ENCODE measurements at regions not wholly inside any gene's neighbourhood (a gene's known extent, or its start where the extent isn't known, plus 50 kb on each side); places are given as distances from the start of the nearest gene placed in this dataset.

GRCh38 chr4:84022564-84022963 lies 476.5 kb downstream of the NKX6-1 start:
- Histone ChIP-seq H3F3A (ENCODE audit: insufficient read depth) (no peaks in the 10 kb centered on the region), H4K20me1 (ENCODE audit: low read depth, low read length) (no peaks in the 10 kb centered on the region), H3K9ac (ENCODE audit: low read length) (no peak overlapping the region), H3K4me3 (ENCODE audit: insufficient read depth, low read length, poor library complexity, severe bottlenecking) (no peak overlapping the region), H3K27ac (ENCODE audit: low read depth, low read length) (no peak overlapping the region), H3K36me3 (ENCODE audit: low read length) (no peaks in the 10 kb centered on the region), H3K9me2 (replicated peaks; ENCODE audit: insufficient read depth, low read length) (no peaks in the 10 kb centered on the region), H3K27me3 (ENCODE audit: low read length) (no peaks in the 10 kb centered on the region), H2AFZ (ENCODE audit: low read depth, low read length, severe bottlenecking) (no peak overlapping the region), H3K4me2 (ENCODE audit: low read depth, low read length, poor library complexity, severe bottlenecking) (no peak overlapping the region), H3K9me3 (ENCODE audit: insufficient read depth, low read length) (no peaks in the 10 kb centered on the region), H3K79me2 (ENCODE audit: insufficient read depth, low read length) (no peaks in the 10 kb centered on the region)
- TF ChIP-seq CTCF (IDR thresholded peaks at IDR 0.05; ENCODE audit: insufficient read depth, low read length, poor library complexity, severe bottlenecking) (no peak), EZH2phosphoT487 (conservative IDR thresholded peaks at IDR 0.05; ENCODE audit: low read length) (no peak)

GRCh38 chr4:84019626-84020025 lies 479.5 kb downstream of the NKX6-1 start:
- H2AFZ ChIP-seq (ENCODE audit: low read depth, low read length, severe bottlenecking) = no peak overlapping the region
- no peak overlapping the region for H3K9ac ChIP-seq (ENCODE audit: low read length)
- H3K4me3 ChIP-seq (ENCODE audit: insufficient read depth, low read length, poor library complexity, severe bottlenecking) = no peak overlapping the region
- no peak overlapping the region for H3K27ac ChIP-seq (ENCODE audit: low read depth, low read length)
- no peaks in the 10 kb centered on the region for H4K20me1 ChIP-seq (ENCODE audit: low read depth, low read length)
- no peak for TF ChIP-seq EZH2phosphoT487 (conservative IDR thresholded peaks at IDR 0.05; ENCODE audit: low read length)
- no peak for TF ChIP-seq CTCF (IDR thresholded peaks at IDR 0.05; ENCODE audit: insufficient read depth, low read length, poor library complexity, severe bottlenecking)
- H3K9me3 ChIP-seq (ENCODE audit: insufficient read depth, low read length) = no peaks in the 10 kb centered on the region
- no peaks in the 10 kb centered on the region for H3F3A ChIP-seq (ENCODE audit: insufficient read depth)
- no peaks in the 10 kb centered on the region for H3K36me3 ChIP-seq (ENCODE audit: low read length)
- no peak overlapping the region for H3K4me2 ChIP-seq (ENCODE audit: low read depth, low read length, poor library complexity, severe bottlenecking)
- no peaks in the 10 kb centered on the region for H3K27me3 ChIP-seq (ENCODE audit: low read length)
- no peaks in the 10 kb centered on the region for H3K79me2 ChIP-seq (ENCODE audit: insufficient read depth, low read length)
- H3K9me2 ChIP-seq (replicated peaks; ENCODE audit: insufficient read depth, low read length) = no peaks in the 10 kb centered on the region

- Histone ChIP-seq H4K20me1 (ENCODE audit: low read depth, low read length) (no peaks in the 10 kb centered on the region), H3K36me3 (ENCODE audit: low read length) (no peaks in the 10 kb centered on the region), H2AFZ (ENCODE audit: low read depth, low read length, severe bottlenecking) (no peak overlapping the region), H3F3A (ENCODE audit: insufficient read depth) (no peaks in the 10 kb centered on the region), H3K4me2 (ENCODE audit: low read depth, low read length, poor library complexity, severe bottlenecking) (no peak overlapping the region), H3K4me3 (ENCODE audit: insufficient read depth, low read length, poor library complexity, severe bottlenecking) (no peak overlapping the region), H3K79me2 (ENCODE audit: insufficient read depth, low read length) (no peaks in the 10 kb centered on the region), H3K27ac (ENCODE audit: low read depth, low read length) (no peak overlapping the region), H3K9me3 (ENCODE audit: insufficient read depth, low read length) (no peaks in the 10 kb centered on the region), H3K9me2 (replicated peaks; ENCODE audit: insufficient read depth, low read length) (no peaks in the 10 kb centered on the region), H3K9ac (ENCODE audit: low read length) (no peak overlapping the region), H3K27me3 (ENCODE audit: low read length) (no peaks in the 10 kb centered on the region)
- TF ChIP-seq CTCF (IDR thresholded peaks at IDR 0.05; ENCODE audit: insufficient read depth, low read length, poor library complexity, severe bottlenecking) (no peak), EZH2phosphoT487 (conservative IDR thresholded peaks at IDR 0.05; ENCODE audit: low read length) (no peak)
Measured at GRCh38 chr4:84003046-84003445, 467.1 kb downstream of the GPAT3 start.

Measured in SU-DHL-6 (cell line).